GM12874 (cell line): ENCODE measurements at regions not wholly inside any gene's neighbourhood (a gene's known extent, or its start where the extent isn't known, plus 50 kb on each side); places are given as distances from the start of the nearest gene placed in this dataset.

Source experiments
- CTCF ChIP-seq: IDR thresholded peaks from 2 replicates; pipeline ENCODE4 v1.5.1; 2011; ENCODE audit warnings: low read depth, mild to moderate bottlenecking, control low read depth, low read length, moderate library complexity; ENCODE audit not compliant: insufficient read depth

- no peak for TF ChIP-seq CTCF
Observed at GRCh38 chr13:83295686-83296085, 586.6 kb downstream of the SLITRK1 start.

GRCh38 chr13:83286737-83287136 is 595.5 kb downstream of the SLITRK1 start:
- no peak for TF ChIP-seq CTCF

GRCh38 chr13:83281654-83282053 is 600.6 kb downstream of the SLITRK1 start:
- no peak for TF ChIP-seq CTCF

GRCh38 chr13:83274679-83275078 is 607.6 kb downstream of the SLITRK1 start:
- no peak for TF ChIP-seq CTCF

- no peak for TF ChIP-seq CTCF
Observed at GRCh38 chr13:83272652-83273240, 609.5 kb downstream of the SLITRK1 start.

- no peak for TF ChIP-seq CTCF
Observed at GRCh38 chr13:83272076-83272475, 610.2 kb downstream of the SLITRK1 start.

GRCh38 chr13:83265279-83265678 is 617.0 kb downstream of the SLITRK1 start:
- no peak for TF ChIP-seq CTCF

GRCh38 chr13:83248751-83249150 is 633.5 kb downstream of the SLITRK1 start:
- TF ChIP-seq CTCF, result no peak
